Skin of body (tissue), 1 donor: ENCODE measurements at regions not wholly inside any gene's neighbourhood (a gene's known extent, or its start where the extent isn't known, plus 50 kb on each side); places are given as distances from the start of the nearest gene placed in this dataset.
"Not testable (repeated sequence)": the region's sequence is repeated elsewhere in the genome, so short reads cannot be mapped to it uniquely, and the experiment has no call there.

Experiments
- DNase-seq: peaks from one replicate; lab custom pipeline; 2025; lab: John Stamatoyannopoulos, UW

DNA sequence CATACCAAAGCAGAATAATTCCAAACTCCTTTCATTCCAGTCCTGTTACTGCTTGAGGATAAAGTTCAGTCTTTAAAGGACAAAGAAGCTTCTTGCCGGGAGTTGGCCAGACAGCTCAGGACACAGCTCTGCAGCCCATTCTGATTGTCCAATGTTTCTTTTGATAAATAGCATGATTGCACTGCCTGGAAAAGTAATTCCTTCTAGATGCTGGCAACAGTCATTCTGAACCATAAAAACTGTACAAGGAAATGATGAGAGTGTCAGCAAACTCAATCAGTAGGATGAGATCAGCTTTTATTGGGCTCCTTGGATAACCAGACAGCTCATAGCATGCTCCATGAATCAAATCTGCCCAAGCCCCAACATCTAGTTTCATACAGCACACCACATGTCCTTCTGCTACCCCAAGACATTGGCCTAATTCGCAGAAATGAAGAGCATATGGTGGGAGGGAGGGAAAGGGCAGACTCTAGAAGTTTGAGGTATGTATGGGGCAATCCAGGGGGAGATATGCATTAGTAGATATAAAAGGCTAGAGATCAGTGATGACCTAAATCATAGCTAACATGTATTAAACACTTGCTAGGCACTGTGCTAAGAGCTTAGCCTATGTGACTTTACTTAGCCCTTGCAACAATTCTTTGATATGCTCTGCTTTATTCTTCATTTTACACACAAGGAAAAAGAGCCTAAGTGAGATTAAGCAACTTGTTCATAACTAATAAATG is 219.9 kb upstream of the NREP start:
- peak; percentile 66 for DNase-seq

DNA sequence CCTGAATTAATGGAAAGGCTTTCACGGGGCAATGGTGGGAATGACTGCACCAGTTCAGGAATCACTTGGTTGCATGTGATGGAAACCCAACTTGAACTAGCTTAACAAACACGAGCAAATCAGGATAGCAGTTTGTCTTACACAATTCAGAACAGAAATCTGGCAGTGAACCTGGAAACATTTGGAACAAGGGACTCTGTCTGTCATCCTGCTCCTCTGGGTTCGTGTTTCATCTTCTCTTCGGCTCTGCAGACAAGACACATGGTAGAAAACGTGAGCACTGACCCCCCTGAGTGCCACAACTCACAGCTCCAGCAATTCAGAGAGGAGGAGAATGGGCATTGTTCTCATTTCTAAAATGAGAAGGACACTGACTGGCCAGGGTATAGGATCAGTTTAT is 218.1 kb upstream of the NREP start:
- peak; percentile 78 for DNase-seq

DNA sequence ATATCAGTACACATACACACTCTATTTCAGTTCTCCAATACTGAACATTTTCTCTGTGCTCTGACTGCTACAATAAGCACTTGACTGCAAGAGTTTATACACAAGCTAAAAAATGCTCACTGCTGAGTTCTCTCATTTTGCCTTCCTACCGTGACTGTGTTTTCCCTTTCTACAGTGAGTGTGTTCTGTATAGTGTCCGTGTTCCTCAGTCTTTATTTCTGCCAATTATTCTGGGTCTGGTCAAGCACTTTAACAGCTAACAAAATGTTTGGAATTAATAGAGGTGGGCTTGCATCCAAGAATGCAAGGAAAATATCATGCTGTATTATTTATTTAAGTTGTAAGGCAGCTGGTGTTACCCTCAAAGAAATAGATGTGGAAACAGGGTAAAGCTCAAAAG is 217.0 kb upstream of the NREP start:
- DNase-seq = no peak

DNA sequence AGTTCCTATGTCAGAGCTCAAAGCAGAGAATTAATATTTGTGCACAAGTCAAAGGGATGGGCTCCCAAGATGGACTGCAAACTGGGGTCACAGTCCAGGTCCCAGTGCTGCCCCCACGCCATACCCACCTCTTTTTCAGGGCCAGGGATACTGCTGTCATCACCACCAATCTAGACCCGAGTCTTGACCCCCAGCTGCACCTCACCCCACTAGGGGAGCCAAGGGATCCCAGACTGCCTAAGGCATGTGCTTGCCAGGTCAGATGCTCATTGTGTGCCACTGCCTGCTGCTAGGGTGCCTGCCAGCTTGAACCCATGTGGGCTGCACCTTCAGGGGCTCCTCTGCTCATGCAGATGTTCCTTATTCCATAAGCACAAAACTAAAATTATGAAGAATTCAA is 215.6 kb upstream of the NREP start:
- no peak for DNase-seq

DNA sequence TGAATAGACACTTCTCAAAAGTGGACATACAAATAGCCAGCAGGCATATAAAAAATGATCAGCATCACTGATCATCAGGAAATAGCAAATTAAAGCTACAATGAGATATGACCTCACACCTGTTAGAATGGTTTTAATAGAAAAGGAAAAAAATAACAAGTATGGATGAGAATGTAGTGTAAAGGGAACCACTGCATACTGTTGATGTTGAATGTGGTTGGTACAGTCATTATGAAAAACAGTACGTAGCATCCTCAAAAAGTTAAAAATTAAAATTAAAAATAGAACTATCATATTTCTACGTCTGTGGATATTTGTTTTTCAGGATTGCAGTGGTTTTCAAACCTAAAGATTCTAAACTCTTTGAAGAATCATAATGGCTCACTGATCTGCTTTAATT is 215.1 kb upstream of the NREP start:
- DNase-seq = no peak

DNA sequence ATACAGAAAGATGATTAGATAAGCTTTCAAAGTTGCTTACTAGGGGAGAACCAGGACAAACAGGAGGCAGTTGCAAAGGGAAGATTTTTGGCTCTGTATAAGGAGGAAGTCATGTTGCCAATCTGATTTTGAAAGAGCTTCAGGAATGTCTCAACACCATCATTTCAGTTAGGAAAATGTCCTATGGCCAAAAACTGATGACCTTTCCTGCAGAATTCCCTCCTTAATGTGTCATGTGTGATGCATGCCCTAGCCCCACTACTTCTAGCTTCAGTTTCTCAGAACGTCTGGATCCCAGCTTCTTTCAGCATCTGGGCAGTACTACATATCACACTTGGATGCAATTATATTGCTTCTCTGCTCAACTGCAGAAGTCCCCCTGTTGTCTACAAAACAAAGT is 211.5 kb upstream of the NREP start:
- DNase-seq = peak; percentile 71

DNA sequence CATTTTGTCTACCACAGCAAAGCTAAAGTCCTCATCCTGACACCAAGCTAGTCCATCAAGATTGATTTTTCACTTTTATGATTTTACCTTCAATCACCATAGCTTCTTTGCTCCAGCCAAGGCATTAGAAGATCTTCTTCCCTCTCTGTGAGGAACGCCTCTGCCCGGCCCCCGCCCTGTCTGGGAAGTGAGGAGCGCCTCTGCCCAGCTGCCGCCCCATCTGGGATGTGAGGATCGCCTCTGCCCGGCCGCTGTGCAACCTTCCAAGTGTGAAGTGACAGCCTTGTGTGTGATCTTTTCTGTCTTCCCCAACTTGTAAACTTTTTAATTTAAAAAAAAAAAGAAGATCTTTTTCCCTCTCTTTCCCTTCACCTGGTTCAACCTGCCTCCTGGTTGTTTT is 210.5 kb upstream of the NREP start:
- no peak for DNase-seq

DNA sequence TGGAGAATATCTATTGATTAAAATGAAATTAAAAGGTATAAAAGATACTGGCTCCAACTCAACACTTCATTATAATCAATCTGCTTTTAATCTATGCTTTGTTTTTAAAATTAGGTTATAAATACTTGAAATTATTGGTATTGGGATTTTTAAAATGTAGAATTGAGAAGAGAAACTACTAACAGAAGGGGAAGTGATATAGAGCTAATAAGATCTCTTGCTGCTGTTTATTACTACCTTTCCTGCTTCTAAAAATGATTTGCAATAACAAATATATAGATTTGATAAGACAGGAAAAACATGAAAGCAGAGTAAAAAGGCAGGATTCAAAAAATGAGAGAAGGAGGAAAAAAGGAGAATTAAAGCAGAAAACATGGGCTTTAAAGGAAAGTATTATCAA is 209.3 kb upstream of the NREP start:
- DNase-seq = no peak

DNA sequence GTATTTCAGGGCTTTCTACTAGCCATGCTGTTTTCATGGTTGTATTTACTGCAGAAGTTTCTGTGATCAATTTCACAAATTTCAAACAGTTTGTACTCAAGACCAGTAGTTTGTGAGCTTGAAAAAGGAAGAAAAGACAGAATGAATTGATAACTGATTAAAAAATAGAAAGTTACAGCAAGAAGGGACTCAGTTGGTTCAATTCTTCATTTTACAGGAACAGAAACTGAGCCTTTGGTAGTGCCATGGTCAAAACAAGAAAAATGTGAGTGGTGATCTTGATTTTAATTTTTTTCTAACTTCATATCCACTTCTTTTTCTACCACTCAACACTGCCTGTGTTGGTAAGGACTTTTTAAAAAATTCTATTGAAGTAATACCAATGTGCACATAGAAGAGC is 206.6 kb upstream of the NREP start:
- no peak for DNase-seq

DNA sequence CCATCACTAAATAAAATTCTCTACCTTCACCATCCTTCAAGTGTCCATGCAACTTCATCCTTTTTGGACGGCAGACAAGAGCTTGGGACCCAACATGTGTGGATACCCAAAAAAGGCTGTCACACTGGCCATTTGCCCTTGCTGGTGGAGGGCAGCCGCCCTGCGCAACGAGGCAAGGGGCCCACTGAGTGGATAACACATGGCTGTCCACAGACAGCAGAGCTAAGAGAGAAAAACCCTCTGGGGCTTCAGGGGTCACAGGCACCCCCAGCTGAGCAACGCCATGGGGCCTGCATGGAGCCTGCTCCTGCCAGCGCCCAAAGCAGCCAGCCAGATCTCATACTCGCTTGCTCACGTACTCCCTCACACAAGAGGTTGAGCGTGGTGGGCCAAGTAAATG is 205.9 kb upstream of the NREP start:
- DNase-seq = no peak

DNA sequence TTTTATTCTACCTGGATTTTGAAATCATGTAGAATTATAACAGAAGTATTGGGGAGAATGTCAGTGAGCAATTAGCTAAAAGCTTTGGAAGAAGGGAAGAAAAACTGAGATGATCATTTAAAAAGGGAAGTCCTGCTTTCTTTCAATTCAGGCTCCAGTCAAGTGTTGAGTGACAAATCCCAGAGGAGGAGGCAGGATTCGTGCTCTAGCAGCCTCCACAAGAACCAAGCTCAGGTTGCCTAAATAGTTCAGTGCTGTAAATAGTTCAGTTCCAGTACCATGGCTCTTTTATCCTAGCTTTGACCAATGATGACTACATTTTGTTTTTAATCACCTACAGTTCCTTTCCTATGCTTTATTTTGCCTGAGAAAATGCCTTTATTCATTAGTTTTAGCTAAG is 204.9 kb upstream of the NREP start:
- DNase-seq = no peak

DNA sequence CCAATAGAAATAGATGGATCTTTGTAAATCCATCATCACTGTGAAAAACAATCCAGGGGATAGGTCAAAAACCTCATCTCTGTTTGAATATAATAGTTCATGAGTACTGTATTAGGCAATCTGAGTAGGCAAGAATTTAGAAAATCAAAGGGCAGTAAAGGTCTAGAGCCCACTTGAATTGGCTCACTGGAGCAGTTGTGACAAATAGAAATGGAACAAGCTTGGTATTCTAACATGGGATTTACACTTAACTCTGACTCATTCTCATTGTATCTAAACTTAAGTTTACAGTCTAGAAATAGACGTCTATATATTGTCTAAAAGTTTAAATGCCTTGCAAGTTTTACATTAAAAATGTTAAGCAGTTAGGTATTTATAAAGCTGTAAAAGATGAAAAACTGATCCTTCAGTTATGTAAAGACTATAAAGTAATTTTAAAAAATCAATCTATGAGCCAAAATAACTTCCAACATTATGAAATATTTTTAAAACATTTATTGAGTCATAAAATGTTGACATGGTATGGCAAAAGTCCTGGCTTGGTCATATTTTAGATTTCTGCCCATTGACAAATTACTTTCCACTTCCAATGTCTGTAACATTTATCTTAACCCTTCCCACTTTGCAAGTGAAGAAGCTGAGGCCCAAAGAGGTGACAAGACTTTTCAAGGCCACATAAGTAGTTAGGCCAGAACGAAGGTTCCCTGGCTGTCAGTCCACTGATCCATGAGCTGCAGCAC is 203.7 kb upstream of the NREP start:
- DNase-seq = no peak

DNA sequence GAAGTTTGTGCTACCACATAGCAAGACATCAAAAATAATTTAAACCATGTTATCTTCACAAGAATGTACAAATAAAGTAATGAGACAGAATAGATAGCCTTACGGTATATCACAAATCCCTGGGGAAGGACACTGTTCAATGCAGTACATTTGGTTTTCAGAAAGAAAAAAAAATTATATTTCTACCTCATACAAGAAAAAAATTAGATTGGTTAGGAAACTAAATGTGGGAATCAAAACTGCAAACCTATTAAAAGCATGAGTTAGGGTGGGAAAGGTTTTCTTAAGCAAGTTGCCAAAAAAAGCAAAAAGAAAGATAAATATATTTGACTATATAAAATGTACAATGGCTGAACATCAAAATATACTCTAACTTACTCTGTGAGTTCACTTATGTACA is 201.9 kb upstream of the NREP start:
- DNase-seq = no peak

DNA sequence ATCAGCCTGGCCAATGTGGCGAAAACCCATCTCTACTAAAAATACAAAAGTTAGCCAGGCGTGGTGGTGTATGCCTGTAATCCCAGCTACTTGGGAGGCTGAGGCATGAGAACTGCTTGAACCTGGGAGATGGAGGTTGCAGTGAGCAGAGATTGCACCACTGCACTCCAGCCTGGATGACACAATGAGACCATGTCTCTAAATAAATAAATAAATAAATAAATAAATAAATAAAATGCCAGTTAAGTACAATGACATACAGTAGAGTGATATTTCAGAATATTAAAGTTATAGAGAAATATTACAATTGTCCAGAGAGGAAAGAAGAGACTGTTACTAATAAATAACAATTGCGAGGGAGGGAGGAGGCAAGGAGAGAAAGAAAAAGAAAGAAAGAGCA is 199.8 kb upstream of the NREP start:
- DNase-seq = not testable (repeated sequence)

DNA sequence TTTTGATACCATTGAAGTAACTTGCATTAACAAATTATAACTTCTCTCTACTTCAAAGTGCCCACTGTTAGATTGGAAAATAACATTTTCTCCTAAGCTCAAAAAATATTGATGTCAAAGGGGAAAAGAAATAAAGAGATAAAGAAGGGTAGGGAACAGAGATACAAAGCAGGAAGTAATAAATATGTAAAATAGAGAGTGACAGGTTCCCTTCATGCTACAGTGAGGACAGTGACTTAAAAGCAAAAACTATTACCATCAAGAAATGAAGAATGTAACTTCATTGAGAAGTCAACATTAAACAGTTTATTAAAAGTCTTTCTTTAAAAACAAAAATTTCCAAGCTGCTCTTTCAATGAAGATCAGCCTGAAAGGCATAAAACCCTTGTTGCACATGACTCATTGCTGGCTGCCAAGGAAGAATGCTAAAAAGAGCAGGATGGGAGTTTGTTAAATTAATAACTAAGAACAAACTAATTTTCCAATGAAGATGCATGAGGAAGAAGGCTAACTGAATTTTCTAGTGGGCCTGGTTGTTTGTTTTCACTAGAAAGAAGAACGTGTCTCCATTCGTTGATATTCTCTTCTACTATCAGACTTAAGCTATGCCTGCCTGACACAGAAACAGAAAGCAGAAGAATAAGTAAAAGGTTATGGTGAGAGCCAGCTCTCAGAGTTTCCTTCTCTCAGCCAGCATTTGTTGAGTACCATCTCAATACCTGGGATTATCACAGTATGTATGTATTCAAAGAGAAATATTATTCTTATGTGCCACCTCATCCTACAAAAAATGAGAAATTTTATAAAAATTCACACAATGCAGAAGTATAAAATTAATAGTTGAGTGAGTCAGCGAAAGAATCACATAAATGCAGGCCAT is 197.8 kb upstream of the NREP start:
- no peak for DNase-seq

DNA sequence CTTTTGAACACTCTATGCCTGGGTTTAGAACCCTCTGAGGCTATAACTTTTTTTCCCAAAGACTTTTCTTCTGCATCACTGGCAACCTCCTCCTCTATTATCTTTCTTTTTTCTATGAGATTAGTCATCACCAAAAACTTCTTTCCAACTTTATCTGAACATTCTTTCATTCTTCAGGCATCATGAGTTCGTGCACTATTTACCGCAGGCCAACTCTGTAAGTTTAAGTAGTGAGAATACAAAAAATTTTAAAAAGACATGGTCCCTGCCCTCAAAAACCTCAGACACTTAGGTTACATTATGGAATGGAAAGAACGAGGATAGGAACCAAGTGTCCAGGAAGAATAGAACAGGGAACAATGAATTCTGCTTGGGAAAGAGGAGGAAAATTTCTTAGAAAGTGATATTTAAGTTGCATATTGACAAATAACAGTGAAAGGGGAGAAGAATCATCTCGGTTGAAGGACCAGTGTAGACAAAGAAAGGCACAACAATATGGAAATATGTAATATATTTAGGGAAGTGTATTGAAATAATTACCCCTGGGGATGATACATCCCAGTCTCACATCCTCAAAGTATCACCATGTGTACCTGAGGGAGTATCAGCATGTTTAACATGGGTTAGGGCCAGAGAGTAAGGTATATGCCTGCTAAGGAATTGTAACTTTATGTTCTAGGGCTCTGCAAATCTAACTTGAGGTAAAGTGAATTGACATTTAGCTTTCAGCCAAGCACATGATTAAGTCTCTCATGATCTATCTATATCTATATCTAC is 196.5 kb upstream of the NREP start:
- DNase-seq = no peak

DNA sequence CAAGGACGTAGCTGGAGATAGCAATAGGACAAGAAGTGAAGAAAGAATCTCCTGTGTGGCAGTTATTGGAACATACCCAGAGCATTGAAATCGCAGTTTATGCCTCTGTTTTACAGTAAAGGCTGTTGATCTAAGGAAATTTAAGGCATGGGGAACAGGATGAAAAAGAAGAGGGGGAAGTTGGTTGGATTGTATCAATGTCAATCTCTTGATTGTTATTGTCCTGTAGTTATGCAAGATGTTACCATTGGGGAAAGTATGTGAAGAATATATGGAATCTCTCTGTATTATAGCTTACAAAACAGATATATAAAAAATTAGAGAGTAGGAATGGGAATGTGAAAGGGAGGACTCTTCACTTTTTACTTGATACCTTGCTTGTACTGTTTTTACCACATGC is 195.6 kb upstream of the NREP start:
- DNase-seq = no peak

DNA sequence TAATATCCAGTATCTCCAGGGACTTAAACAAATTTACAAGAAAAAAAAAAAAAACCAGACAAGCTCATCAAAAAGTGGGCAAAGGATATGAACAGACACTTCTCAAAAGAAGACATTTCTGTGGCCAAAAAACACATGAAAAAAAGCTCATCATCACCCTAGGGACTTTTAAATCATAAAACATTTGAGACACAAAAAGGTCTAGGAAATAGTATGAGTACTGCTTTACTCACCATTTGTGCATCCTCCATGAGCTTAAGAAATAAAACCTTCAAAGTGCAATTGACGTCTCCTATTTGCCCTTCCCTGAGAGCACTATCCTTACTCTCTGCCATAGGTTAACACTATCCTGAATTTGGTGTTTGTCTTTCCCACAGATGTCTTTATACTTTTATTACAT is 193.7 kb upstream of the NREP start:
- no peak for DNase-seq

DNA sequence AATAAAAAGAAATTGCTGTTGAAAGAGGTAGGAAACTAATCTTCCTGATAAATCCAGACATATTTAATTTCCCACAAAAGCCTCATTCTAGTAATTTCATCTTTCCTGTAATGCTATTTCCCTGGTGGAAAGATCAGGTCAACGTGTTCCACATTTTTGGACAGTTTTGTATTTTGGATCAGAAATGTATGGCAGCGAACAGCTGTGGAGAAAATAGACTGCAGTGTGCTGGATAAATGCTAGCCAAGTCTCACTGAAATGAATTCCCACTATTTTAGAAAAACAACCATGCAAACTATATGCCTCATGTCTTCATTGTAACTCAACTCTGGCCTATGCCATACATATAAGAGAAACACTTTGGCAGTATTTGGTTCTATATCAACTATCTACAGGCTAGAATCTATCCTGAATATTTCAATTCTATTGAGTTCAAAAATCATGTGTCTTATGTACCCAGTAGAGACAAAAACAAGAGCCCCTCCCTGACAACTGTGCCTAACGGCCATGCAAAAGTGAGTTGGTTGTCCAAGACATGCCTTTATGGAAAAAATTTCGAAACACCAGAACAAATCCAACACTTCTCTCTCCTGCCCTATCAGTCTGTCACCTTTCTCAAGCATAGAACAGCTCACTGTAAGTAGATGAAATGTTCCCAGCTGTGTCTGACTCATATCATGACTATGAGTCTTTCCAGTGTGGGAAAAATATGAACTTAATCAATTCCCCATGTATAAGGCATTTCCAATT is 191.3 kb upstream of the NREP start:
- DNase-seq = peak; percentile 72

DNA sequence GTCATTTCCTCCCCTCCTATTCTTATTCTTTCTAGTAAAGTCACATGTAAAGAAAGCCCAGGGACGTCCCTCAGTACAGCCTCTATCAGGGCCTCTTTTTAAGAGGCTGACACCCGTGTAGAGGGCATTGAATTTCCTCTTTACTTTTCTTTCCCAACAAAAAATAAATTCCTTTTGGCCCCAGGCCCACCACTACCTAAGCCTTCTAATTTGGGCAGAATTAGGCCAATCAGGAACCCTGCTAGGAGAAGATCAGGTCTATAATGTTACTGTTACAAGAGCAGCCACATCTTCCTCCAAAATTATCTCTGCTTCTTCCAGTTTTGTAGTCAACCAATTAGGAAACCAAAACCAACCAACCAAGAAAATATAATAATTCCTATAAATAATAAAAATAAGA is 189.6 kb upstream of the NREP start:
- no peak for DNase-seq

DNA sequence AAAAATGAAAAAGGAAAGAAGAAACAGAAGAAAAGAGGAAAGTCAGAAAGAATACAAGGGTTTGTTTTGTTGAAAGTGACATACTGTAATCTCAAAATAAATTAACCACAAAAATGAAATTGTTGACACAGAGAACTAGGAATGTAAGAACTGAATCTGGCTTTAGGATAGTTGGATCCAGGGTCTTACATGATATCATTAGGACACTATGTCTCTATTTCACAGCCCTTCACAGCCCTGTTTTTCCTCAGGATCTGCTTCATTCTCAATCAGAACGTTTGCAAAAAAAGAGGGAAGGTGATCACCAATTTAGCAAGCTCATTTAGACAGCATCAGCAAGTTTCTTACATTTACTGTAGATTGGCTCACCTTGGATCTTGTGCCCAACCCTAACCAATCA is 188.5 kb upstream of the NREP start:
- DNase-seq = no peak
